Muscle layer of duodenum (tissue), 2 donors: ENCODE measurements at regions not wholly inside any gene's neighbourhood (a gene's known extent, or its start where the extent isn't known, plus 50 kb on each side); places are given as distances from the start of the nearest gene placed in this dataset.

ENCODE experiments used
- H3K27ac ChIP-seq: one replicate; pipeline ENCODE4 v1.7.0; 2013; ENCODE audit warnings: mild to moderate bottlenecking, low read length
- H3K27me3 ChIP-seq: one replicate; pipeline ENCODE4 v1.7.0; 2013; ENCODE audit warnings: low read depth, mild to moderate bottlenecking, control low read depth, low read length
- H3K36me3 ChIP-seq, 2 donors: one replicate each; pipeline ENCODE4 v1.7.0; 2013; ENCODE audit warnings: low read length in 2 of 2, control low read depth in 1 of 2, mild to moderate bottlenecking in 1 of 2; ENCODE audit not compliant: insufficient read depth in 2 of 2, control insufficient read depth in 1 of 2
- H3K4me1 ChIP-seq, 2 donors: one replicate each; pipeline ENCODE4 v1.7.0; 2013; ENCODE audit warnings: low read length in 2 of 2, mild to moderate bottlenecking in 2 of 2, control low read depth in 1 of 2, moderate library complexity in 1 of 2; ENCODE audit not compliant: insufficient read depth in 2 of 2, control insufficient read depth in 1 of 2
- H3K4me3 ChIP-seq, 2 donors: one replicate each; pipeline ENCODE4 v1.7.0; 2013; ENCODE audit warnings: low read length in 2 of 2, low read depth in 1 of 2, mild to moderate bottlenecking in 1 of 2
- H3K9me3 ChIP-seq, 2 donors: one replicate each; pipeline ENCODE4 v1.7.0; 2013; ENCODE audit warnings: low read length in 2 of 2, control low read depth in 1 of 2, mild to moderate bottlenecking in 1 of 2; ENCODE audit not compliant: control insufficient read depth in 1 of 2
- donor health status: healthy.

DNA sequence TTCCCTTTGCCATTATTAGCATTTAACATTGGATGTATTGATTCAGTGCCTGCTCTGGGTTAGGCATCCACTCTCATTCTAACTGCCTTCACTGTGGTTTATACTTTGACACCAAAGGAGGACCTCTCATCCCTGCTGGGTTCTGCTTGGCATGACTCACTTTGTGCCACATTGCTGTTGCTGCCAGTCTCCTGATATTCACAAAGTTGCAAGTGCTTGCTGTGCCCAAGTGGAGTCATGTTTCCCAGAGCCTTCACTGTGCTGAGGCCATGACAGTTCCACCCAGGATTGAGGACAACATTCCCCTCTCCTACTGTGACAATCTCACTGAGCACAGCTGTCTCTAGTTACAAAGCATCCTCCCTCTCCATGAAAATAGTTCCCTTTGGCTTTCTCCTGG, 519.9 kb upstream of the USP24 start:
- no peak overlapping the region for H3K4me3 ChIP-seq

DNA sequence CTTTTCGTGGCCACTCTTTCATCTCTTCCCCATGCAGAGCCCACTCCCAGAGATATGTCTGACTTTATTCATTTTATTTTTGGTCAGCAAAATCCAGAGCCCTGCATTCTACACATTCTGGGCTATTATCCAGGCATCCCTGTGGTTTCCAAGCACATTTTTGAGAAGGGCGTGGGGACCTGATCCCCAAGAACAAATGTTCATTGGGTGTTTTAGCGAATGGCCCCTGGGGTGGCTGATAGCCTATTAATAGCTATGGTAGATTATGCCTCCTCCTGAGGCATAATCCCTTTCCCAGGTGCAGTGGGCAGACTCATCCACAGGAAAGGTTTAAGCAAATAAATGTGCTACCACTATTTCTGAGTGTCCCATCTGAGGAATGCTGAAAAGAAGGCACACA, 511.8 kb upstream of the USP24 start:
- Histone ChIP-seq H3K9me3 (no peaks in the 10 kb centered on the region), H3K27me3 (no peaks in the 10 kb centered on the region), H3K4me3 (no peak overlapping the region), H3K27ac (no peak overlapping the region), H3K36me3 (no peaks in the 10 kb centered on the region), H3K4me1 (no peaks in the 10 kb centered on the region)

More for the DNA sequence above, 519.9 kb upstream of the USP24 start:
- no peak overlapping the region for H3K27ac ChIP-seq
- no peaks in the 10 kb centered on the region for H3K27me3 ChIP-seq
- H3K4me1 ChIP-seq = no peaks in the 10 kb centered on the region
- no peaks in the 10 kb centered on the region for H3K9me3 ChIP-seq
- no peaks in the 10 kb centered on the region for H3K36me3 ChIP-seq

DNA sequence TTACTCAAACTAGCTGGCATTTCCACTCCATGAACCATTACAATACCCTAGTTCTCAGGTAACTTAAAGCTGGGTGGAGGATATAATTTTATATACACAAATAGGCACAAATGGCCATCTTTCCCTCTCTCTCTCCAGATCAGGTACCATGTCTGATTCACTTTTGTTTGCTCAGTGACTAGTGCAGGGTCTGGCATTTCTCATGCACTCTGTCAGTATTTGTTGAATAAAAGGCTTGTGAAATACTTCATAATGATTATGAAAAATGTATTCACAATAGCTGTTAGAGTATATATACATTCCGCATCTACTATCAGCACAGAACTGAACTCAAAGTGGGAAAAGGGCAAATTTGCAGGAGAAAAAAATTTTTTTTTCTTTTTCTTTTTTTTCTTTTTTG, 510.2 kb upstream of the USP24 start:
- Histone ChIP-seq H3K36me3 (no peaks in the 10 kb centered on the region), H3K27ac (no peak overlapping the region), H3K9me3 (no peaks in the 10 kb centered on the region), H3K4me3 (no peak overlapping the region), H3K4me1 (no peaks in the 10 kb centered on the region), H3K27me3 (no peaks in the 10 kb centered on the region)

DNA sequence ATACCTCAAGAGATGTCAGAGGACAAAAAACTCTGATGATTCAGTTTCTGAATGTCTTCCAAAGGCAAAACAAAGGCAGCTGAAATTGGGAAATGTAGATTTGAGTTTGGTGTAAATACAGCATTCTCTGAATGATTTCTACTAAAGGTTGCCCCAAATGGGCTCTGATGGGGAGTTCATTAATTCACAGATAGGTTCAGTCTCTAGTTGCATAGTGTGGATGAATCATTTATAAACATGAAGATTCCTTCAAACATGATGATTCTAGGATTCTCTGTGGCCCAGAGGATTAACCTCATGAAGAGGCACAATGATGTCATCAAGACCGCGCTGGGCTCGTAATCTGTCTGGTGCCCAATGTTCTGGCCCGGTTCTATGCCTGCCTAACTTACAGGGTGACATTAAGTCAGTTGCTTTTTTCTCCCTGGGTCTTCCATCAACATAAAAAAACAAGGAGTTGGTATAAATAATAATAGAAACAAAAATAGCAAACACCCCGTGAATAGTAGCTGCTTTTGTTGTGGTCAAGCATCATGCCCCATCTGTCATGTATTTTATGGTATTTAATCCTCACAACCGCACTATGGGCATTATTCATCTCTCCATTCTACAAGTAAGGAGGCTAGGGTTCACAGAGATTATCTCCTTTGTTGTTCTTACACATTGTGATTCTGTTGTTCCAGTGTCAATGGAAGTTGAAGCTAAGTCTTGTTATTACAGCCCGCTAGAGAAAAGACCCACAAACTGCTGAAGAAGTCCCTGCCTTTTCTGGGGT, 509.6 kb upstream of the USP24 start:
- H3K27me3 ChIP-seq = no peaks in the 10 kb centered on the region
- H3K4me3 ChIP-seq = no peak overlapping the region
- H3K4me1 ChIP-seq = no peaks in the 10 kb centered on the region
- H3K9me3 ChIP-seq = no peaks in the 10 kb centered on the region
- no peaks in the 10 kb centered on the region for H3K36me3 ChIP-seq
- no peak overlapping the region for H3K27ac ChIP-seq

DNA sequence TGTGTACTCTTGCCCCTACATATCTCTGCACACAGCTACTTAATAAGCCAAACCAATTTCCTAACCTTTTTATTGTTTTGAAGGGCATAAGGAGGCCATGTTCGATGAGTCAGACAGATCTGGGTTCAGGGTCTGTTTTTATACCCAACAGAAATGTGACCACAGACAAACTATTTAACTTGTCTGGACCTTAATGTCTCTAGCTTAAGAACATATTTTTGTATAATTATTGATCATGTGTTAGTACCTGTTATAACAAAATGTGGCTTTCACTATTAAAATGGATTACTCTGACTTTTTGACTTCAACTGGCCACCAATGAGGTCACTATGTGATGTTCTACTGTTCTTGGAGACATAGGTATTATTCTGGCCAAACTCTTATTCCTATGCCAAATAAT, 507.8 kb upstream of the USP24 start:
- H3K4me3 ChIP-seq = no peak overlapping the region
- no peak overlapping the region for H3K27ac ChIP-seq
- H3K9me3 ChIP-seq = no peaks in the 10 kb centered on the region
- H3K27me3 ChIP-seq = no peaks in the 10 kb centered on the region
- peaks cover 6 to 10% of the 10 kb centered on the region in 2 donors for H3K4me1 ChIP-seq
- H3K36me3 ChIP-seq = no peaks in the 10 kb centered on the region

DNA sequence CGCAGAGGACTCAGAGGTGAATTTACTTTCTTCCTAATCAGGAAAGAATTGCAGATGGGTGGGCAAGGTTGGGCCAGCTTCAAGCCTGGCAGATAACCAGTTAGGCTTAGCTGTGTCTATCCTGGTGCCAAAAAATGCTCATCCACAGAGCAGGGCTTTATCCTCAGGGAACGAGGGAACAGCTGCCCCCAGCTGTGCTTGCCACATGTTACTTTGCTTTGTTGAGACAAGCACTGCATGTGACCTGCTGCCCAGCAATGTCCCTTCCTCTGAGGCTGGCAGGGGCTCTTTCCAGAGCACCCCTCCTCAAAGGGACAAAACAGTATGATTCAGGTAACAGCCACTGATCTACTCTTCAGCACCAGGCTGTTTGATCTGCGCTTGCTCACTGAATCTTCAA, 505.1 kb upstream of the USP24 start:
- Histone ChIP-seq H3K4me3 (no peak overlapping the region), H3K4me1 (peaks cover 9 to 14% of the 10 kb centered on the region in 2 donors), H3K36me3 (no peaks in the 10 kb centered on the region), H3K27me3 (no peaks in the 10 kb centered on the region), H3K27ac (no peak overlapping the region), H3K9me3 (no peaks in the 10 kb centered on the region)

DNA sequence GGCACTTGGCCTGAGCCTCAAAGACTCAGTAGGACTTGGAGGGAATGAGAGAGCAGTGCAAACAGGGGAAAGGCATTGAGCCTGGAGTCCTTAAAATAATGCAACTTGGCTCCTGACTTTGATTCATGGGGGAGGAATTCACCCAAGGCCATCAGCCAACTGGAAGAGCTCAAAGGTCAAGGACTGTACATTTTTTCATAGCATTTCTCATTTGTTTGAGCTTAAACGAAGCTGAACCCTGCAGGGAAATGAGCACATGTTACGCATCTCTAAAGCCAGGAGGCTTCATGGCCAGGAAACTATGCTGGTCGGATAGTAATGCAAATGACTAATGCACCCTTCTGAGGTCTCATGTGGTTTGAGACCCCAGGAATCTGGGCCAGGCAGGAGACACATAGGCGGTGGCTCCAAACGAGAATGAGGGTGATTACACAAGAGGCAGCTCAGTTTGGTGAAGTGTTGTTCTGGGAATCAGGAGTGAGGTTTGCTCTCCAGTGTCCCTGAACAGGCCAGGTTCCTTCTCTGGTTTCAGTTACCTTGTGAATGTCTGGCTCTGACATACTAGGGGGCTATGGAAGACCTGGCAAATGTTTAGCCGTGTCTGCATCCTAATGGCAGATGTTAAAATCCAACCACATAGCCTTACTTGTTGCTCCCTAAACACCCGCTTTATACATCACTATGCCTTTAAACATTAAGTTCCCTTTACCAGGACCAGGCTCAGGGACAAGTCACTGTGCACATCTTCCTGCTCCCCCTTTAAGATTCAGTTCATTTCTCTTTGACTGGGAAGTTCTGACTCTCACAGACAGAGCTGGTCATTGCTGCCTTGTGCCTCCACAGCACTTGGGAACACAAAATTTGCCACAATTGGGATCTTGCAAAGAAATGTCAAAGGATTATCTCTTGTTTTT, 503.9 kb upstream of the USP24 start:
- no peaks in the 10 kb centered on the region for H3K9me3 ChIP-seq
- no peaks in the 10 kb centered on the region for H3K36me3 ChIP-seq
- peaks cover 9 to 14% of the 10 kb centered on the region in 2 donors for H3K4me1 ChIP-seq
- H3K4me3 ChIP-seq = no peak overlapping the region
- H3K27ac ChIP-seq = peak overlapping the region; percentile 56
- H3K27me3 ChIP-seq = no peaks in the 10 kb centered on the region

DNA sequence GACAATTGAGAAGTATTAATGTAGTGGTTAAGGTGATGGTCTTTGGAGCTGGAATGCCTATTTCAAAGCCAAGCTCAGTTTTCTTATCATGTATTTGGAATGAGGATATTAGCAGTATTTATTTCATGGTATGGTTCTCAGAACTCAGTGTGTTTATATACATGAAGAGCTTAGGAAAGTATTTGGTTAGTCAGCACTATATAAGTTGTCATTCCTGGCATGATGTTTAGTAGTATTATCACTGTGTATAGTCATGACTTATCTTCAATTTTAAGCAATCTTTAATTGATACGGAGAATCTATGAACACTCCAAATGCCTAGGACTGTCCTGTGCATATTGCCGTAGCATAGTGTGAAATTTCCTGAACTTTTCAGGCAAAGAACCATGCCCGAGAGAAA, 501.9 kb upstream of the USP24 start:
- no peaks in the 10 kb centered on the region for H3K27me3 ChIP-seq
- H3K36me3 ChIP-seq = no peaks in the 10 kb centered on the region
- no peaks in the 10 kb centered on the region for H3K9me3 ChIP-seq
- no peak overlapping the region for H3K4me3 ChIP-seq
- no peak overlapping the region for H3K27ac ChIP-seq
- peaks cover 9 to 14% of the 10 kb centered on the region in 2 donors for H3K4me1 ChIP-seq

DNA sequence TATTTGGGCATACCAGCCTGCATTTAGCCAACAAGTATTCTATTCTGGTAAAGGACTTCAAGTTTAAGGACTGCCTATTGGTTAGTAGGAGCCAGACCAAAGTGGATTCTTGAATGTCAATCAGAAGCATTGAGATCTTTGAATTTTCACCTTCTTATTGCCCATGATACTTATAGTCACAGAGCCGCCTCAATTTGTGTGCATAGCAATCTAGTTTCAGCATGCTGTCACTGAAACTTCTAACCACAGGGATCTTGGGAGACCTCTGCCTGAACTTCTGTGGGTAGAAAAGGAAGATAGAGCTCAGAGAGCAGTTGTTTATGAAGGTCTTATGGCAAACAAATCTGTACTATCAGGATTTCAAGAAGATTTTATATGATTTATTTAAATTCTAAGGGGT, 501.4 kb upstream of the USP24 start:
- H3K27me3 ChIP-seq = no peaks in the 10 kb centered on the region
- H3K27ac ChIP-seq = no peak overlapping the region
- peaks cover 9 to 14% of the 10 kb centered on the region in 2 donors for H3K4me1 ChIP-seq

DNA sequence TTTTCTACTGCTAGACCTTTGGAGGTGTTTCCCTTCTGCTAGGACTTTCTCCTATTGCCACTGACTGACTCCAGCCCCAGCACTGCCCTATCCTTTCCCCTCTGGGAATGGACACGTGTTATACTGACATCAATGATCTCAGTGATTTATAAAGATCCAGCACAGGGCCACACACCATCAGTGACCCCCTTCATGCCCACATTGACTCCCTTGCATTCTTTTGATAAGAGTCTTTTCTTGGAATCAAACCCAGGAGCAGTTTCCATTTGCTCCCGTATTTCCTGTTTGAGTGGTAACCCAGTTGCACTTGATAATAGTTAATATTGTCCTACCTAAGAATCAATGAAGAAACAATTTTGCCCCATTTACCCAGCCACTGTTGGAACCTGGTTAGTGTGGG, 501.0 kb upstream of the USP24 start:
- Histone ChIP-seq H3K4me3 (no peak overlapping the region), H3K27ac (no peak overlapping the region), H3K36me3 (no peaks in the 10 kb centered on the region), H3K4me1 (peaks cover 9 to 14% of the 10 kb centered on the region in 2 donors), H3K9me3 (no peaks in the 10 kb centered on the region), H3K27me3 (no peaks in the 10 kb centered on the region)

More for the DNA sequence above, 501.4 kb upstream of the USP24 start:
- no peaks in the 10 kb centered on the region for H3K36me3 ChIP-seq
- no peaks in the 10 kb centered on the region for H3K9me3 ChIP-seq
- H3K4me3 ChIP-seq = no peak overlapping the region

DNA sequence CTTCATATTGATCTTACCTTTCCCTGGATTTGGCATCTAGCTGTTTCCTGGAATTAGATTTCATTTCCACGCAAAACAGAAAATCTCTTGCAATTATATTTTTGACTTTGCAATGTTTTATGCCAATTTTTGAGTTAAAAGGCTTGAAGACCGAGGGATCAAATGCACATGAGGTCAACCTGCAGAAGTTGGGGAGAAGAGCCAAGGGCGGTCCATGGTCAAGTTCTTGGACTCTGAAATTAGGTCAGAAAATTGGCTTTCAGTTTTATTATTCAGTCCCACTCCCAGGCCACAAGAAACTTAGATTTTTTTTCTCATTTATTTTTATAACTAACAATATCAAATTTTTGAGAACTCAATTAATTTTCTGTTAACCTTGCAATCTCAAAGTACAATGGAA, 499.1 kb upstream of the USP24 start:
- H3K27ac ChIP-seq = no peak overlapping the region
- H3K4me3 ChIP-seq = no peak overlapping the region
- no peaks in the 10 kb centered on the region for H3K27me3 ChIP-seq
- no peaks in the 10 kb centered on the region for H3K36me3 ChIP-seq
- no peaks in the 10 kb centered on the region for H3K9me3 ChIP-seq
- peaks cover 9 to 14% of the 10 kb centered on the region in 2 donors for H3K4me1 ChIP-seq
